ENCODE measurements at regions not wholly inside any gene's neighbourhood (a gene's known extent, or its start where the extent isn't known, plus 50 kb on each side); places are given as distances from the start of the nearest gene placed in this dataset.

DNA sequence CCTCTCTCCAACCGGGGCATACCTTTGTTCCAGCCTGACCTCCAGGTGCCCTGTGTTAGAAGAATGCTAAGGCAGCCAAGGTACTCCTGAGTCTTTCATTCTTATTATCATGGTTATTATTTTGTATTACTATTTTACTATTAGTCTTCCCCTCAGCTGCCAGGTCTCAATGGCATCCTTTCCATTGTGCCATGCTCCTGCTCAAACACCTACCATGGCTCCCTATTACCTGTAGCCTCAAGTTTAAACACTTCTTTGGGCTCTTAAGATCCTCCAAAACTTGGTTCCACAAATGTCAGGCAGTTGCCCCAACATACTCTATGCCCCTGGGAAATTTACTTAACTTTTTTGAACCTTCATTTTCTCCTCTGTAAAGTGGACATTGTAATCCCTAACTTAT lies 130.4 kb downstream of the CHST1 start:
- H3K4me3 ChIP-seq (ENCODE audit: low read length): no peak overlapping the region
- TF ChIP-seq, protein P1, sequence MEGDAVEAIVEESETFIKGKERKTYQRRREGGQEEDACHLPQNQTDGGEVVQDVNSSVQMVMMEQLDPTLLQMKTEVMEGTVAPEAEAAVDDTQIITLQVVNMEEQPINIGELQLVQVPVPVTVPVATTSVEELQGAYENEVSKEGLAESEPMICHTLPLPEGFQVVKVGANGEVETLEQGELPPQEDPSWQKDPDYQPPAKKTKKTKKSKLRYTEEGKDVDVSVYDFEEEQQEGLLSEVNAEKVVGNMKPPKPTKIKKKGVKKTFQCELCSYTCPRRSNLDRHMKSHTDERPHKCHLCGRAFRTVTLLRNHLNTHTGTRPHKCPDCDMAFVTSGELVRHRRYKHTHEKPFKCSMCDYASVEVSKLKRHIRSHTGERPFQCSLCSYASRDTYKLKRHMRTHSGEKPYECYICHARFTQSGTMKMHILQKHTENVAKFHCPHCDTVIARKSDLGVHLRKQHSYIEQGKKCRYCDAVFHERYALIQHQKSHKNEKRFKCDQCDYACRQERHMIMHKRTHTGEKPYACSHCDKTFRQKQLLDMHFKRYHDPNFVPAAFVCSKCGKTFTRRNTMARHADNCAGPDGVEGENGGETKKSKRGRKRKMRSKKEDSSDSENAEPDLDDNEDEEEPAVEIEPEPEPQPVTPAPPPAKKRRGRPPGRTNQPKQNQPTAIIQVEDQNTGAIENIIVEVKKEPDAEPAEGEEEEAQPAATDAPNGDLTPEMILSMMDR (conservative IDR thresholded peaks at IDR 0.05; ENCODE audit: low read depth, low read length): no peak
- DNase-seq (ENCODE audit: low read depth): no peak

DNA sequence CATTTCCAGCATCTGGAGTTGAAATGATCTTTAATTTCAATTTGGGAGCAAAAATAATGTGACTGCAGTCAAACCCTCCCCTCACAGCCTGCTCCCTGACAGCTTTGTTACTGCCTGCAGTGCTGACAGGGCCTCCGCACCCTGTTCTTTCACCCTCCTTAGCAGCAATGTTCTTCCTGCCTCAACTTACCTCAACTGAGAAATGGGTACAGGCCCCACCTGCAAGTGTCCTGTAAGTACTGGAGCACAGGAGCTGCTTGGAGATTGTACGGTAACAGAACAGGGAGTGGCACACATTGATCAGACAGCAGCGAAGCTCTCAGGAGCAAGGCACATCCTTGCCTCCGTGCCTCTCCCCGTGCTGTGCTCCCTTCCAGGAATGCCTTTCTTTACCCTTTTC lies 131.3 kb downstream of the CHST1 start:
- H3K4me3 ChIP-seq (ENCODE audit: low read length): no peak overlapping the region
- DNase-seq (ENCODE audit: low read depth): no peak
- TF ChIP-seq, protein P1 (conservative IDR thresholded peaks at IDR 0.05; ENCODE audit: low read depth, low read length): no peak

- TF ChIP-seq, protein P1 (conservative IDR thresholded peaks at IDR 0.05; ENCODE audit: low read depth, low read length): no peak
- DNase-seq (ENCODE audit: low read depth): no peak
- H3K4me3 ChIP-seq (ENCODE audit: low read length): no peak overlapping the region
Measured at GRCh38 chr11:45532546-45532945, 132.9 kb downstream of the CHST1 start.

GRCh38 chr11:45530776-45531175 lies 134.6 kb downstream of the CHST1 start:
- H3K4me3 ChIP-seq (ENCODE audit: low read length): no peak overlapping the region
- TF ChIP-seq, protein P1 (conservative IDR thresholded peaks at IDR 0.05; ENCODE audit: low read depth, low read length): no peak
- DNase-seq (ENCODE audit: low read depth): no peak

- TF ChIP-seq, protein P1 (conservative IDR thresholded peaks at IDR 0.05; ENCODE audit: low read depth, low read length): no peak
- H3K4me3 ChIP-seq (ENCODE audit: low read length): no peak overlapping the region
- no peak for DNase-seq (ENCODE audit: low read depth)
Measured at GRCh38 chr11:45530111-45530510, 135.3 kb downstream of the CHST1 start.

DNA sequence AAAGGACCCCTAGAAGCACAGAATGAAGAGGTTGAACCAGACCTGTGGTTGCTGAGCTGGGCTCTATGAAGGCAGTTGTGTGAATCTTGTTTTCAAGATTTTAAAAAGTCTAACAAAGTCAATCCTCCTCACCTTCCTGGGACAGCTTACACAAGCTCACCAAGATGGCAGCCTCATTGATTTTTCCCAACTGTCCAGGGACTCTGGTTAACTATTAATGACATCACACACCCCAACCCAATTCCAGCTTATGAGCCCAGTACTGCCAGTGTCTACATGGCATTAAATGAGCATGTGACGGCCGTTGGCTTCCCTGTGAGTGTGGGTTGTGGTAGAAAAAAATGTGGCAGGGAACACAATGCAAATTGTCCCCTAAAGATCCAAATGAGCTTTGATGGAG lies 137.0 kb downstream of the CHST1 start:
- DNase-seq (ENCODE audit: low read depth): no peak
- H3K4me3 ChIP-seq (ENCODE audit: low read length): no peak overlapping the region
- TF ChIP-seq, protein P1 (conservative IDR thresholded peaks at IDR 0.05; ENCODE audit: low read depth, low read length): no peak

DNA sequence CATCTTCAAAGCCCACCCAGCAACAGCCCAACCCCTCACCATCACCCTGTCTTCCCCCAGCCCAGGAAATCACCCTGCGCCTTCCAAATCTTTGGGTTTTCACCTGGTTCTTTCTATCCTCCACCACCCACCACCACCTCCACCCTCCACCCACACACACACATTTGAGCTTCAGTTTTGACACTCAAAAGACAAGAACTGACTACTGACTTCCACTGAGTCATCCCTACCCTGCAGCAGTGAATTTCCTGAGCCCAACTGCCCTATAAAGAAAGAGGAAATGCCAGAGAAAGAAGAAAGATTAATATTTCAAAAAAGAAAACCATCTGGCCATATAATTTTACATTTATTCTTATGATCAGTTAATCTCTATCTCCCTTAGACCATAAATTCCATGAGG lies 137.5 kb downstream of the CHST1 start:
- TF ChIP-seq, protein P1 (conservative IDR thresholded peaks at IDR 0.05; ENCODE audit: low read depth, low read length): no peak
- no peak for DNase-seq (ENCODE audit: low read depth)
- H3K4me3 ChIP-seq (ENCODE audit: low read length): no peak overlapping the region

All from retinal pigment epithelial cell (primary cell).